Chondrocyte (in vitro differentiated cells): ENCODE measurements at regions not wholly inside any gene's neighbourhood (a gene's known extent, or its start where the extent isn't known, plus 50 kb on each side); places are given as distances from the start of the nearest gene placed in this dataset.

ENCODE experiments used
- DNase-seq: peaks from one replicate; pipeline ENCODE4 v3.0.0; 2021; ENCODE audit warnings: mixed read lengths, low spot score
- H3K27ac Mint-ChIP-seq: one replicate; pipeline ENCODE4 v1.8.0; 2021; ENCODE audit warnings: mild to moderate bottlenecking, moderate library complexity, mixed read lengths; ENCODE audit not compliant: unreplicated experiment
- H3K27me3 Mint-ChIP-seq: 2 replicates; pipeline ENCODE4 v1.8.0; 2021; ENCODE audit warnings: low read depth, mixed read lengths
- H3K36me3 Mint-ChIP-seq: 2 replicates; pipeline ENCODE4 v1.8.0; 2021; ENCODE audit warnings: low read depth, mixed read lengths
- H3K4me1 Mint-ChIP-seq: 2 replicates; pipeline ENCODE4 v1.8.0; 2021; ENCODE audit warnings: low read depth, mild to moderate bottlenecking, mixed read lengths
- H3K4me3 Mint-ChIP-seq: one replicate; pipeline ENCODE4 v1.8.0; 2021; ENCODE audit warnings: mild to moderate bottlenecking, moderate library complexity, mixed read lengths; ENCODE audit not compliant: unreplicated experiment
- H3K9me3 Mint-ChIP-seq: 2 replicates; pipeline ENCODE4 v1.8.0; 2021; ENCODE audit warnings: low read depth, mixed read lengths
- TF ChIP-seq, protein P1 (sequence below): fragments of 200-600 bp; sonication (generic); IDR thresholded peaks from 2 replicates; pipeline ENCODE4 v1.5.0; 2021; ENCODE audit warnings: antibody characterized with exemption, mild to moderate bottlenecking, moderate library complexity

- Mint-ChIP-seq H3K27me3 (peaks cover 9% of the 10 kb centered on the region), H3K27ac (no peak overlapping the region), H3K4me1 (no peaks in the 10 kb centered on the region), H3K36me3 (no peaks in the 10 kb centered on the region), H3K9me3 (peaks cover 9% of the 10 kb centered on the region), H3K4me3 (no peak overlapping the region)
- TF ChIP-seq, protein P1, sequence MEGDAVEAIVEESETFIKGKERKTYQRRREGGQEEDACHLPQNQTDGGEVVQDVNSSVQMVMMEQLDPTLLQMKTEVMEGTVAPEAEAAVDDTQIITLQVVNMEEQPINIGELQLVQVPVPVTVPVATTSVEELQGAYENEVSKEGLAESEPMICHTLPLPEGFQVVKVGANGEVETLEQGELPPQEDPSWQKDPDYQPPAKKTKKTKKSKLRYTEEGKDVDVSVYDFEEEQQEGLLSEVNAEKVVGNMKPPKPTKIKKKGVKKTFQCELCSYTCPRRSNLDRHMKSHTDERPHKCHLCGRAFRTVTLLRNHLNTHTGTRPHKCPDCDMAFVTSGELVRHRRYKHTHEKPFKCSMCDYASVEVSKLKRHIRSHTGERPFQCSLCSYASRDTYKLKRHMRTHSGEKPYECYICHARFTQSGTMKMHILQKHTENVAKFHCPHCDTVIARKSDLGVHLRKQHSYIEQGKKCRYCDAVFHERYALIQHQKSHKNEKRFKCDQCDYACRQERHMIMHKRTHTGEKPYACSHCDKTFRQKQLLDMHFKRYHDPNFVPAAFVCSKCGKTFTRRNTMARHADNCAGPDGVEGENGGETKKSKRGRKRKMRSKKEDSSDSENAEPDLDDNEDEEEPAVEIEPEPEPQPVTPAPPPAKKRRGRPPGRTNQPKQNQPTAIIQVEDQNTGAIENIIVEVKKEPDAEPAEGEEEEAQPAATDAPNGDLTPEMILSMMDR = no peak
- no peak for DNase-seq
Measured at GRCh38 chr22:47781024-47781423, 1018.6 kb downstream of the TBC1D22A start.

DNA sequence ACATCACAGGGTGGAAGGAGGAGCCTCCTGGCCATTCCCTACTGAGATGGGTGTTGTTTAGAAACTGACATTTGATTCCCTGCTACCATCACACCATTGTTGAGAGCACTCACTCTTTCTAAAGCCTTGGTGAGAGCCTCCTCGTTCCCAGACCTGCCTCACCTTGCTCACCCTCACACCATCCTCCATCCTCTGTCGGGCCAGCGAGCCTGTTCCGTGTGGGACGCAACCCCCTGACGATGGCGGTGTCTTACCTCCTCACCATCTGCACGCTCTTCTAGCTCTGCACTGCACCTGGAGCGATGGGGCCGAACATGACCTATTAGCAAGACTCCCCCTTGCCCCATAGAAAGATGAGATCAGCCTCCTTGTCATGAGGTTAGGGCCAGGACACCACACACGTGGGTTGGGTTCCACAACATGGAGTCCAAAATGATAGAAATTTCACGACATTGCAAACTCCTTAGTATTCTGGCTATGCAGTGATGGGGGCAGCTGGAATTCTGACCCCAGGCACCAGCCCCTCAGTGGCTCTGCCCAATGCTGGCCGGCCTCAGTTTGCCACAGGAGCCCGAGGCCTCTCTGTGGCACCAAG, 1017.9 kb downstream of the TBC1D22A start:
- H3K27ac Mint-ChIP-seq = no peak overlapping the region
- DNase-seq = no peak
- TF ChIP-seq, protein P1 = no peak
- H3K27me3 Mint-ChIP-seq = peaks cover 10% of the 10 kb centered on the region
- no peaks in the 10 kb centered on the region for H3K4me1 Mint-ChIP-seq
- peaks cover 4% of the 10 kb centered on the region for H3K9me3 Mint-ChIP-seq
- H3K36me3 Mint-ChIP-seq = no peaks in the 10 kb centered on the region
- H3K4me3 Mint-ChIP-seq = no peak overlapping the region

- no peaks in the 10 kb centered on the region for H3K36me3 Mint-ChIP-seq
- no peaks in the 10 kb centered on the region for H3K4me1 Mint-ChIP-seq
- H3K4me3 Mint-ChIP-seq = no peak overlapping the region
- TF ChIP-seq, protein P1 = no peak
- H3K27me3 Mint-ChIP-seq = peaks cover 10% of the 10 kb centered on the region
- peaks cover 3% of the 10 kb centered on the region for H3K9me3 Mint-ChIP-seq
- H3K27ac Mint-ChIP-seq = no peak overlapping the region
- DNase-seq = no peak
Measured at GRCh38 chr22:47779474-47779873, 1017.0 kb downstream of the TBC1D22A start.

DNA sequence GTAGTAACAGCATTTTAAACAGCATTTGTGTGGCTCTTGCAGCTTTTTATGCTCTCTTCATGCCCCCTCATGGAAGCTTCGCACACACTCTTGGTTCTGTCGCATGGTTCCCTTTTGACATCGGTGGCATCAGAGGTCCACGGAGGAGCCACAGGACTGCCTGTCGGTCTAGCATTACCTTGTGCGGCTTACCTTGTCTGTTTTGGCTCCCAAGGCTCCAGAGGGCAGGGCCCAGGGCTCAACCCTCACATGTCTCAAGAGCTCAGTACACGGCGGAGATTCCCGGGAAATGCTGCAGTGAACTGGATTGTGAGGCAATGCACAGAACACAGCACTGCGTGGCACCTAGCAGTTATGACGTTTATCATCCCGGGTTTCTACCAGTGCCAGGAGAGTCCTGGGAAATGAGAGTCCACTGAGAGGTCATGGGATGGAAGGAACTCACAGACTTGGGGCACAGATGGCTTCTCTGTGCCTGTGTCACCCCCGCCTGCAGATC, 1015.8 kb downstream of the TBC1D22A start:
- H3K9me3 Mint-ChIP-seq = no peaks in the 10 kb centered on the region

DNA sequence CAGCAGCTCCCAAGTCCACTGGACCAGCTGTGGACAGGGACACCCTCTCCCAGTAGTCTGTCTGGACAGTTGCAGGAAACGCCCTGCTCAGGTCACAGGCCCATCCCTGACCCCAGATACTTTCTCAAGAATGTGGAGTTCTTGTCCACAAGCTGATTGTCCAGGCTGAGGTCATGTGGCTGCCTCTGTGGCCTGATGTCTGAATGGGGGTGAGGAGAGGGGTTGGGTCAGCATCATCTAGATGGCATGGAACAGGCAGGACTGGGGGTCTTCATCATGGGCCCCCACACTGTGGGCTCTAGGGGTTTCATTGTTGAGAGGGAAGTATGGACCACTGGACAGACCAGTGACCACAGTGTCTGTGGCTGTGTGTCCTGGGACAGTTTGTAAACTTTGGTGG, 1015.0 kb downstream of the TBC1D22A start:
- TF ChIP-seq, protein P1 = no peak
- no peaks in the 10 kb centered on the region for H3K36me3 Mint-ChIP-seq
- H3K9me3 Mint-ChIP-seq = no peaks in the 10 kb centered on the region
- H3K27ac Mint-ChIP-seq = no peak overlapping the region
- H3K4me1 Mint-ChIP-seq = no peaks in the 10 kb centered on the region
- peaks cover 19% of the 10 kb centered on the region for H3K27me3 Mint-ChIP-seq
- H3K4me3 Mint-ChIP-seq = no peak overlapping the region
- DNase-seq = no peak

More for the DNA sequence above, 1015.8 kb downstream of the TBC1D22A start:
- Mint-ChIP-seq H3K4me1 (no peaks in the 10 kb centered on the region), H3K36me3 (no peaks in the 10 kb centered on the region), H3K27me3 (peaks cover 16% of the 10 kb centered on the region), H3K4me3 (no peak overlapping the region), H3K27ac (no peak overlapping the region)
- DNase-seq = no peak
- TF ChIP-seq, protein P1 = no peak
